Osteoblast (primary cell): ENCODE measurements at regions not wholly inside any gene's neighbourhood (a gene's known extent, or its start where the extent isn't known, plus 50 kb on each side); places are given as distances from the start of the nearest gene placed in this dataset.
A peak's percentile ranks its signal among the peaks of the same experiment; 100 is the strongest.

Experiments used
- DNase-seq: peaks from one replicate; pipeline ENCODE4 v3.0.0; 2011; ENCODE audit warnings: low spot score, mixed read lengths; ENCODE audit not compliant: insufficient read length; ENCODE audit errors: missing footprints
- H2AFZ ChIP-seq: 2 replicates; pipeline ENCODE4 v1.6.0; 2011; ENCODE audit warnings: mild to moderate bottlenecking, low read length
- H3K27ac ChIP-seq: 2 replicates; pipeline ENCODE4 v1.5.1; 2011; ENCODE audit warnings: mild to moderate bottlenecking, low read depth, low read length, moderate library complexity
- H3K27me3 ChIP-seq: 2 replicates; pipeline ENCODE4 v1.6.0; 2012; ENCODE audit warnings: mild to moderate bottlenecking, control low read depth, inconsistent platforms, low read length, moderate library complexity; ENCODE audit not compliant: insufficient read depth
- H3K36me3 ChIP-seq: 2 replicates; pipeline ENCODE4 v1.5.1; 2011; ENCODE audit warnings: mild to moderate bottlenecking, low read length, control low read depth, moderate library complexity; ENCODE audit not compliant: insufficient read depth
- H3K4me1 ChIP-seq: 2 replicates; pipeline ENCODE4 v1.5.1; 2011; ENCODE audit warnings: mild to moderate bottlenecking, low read length, control low read depth, moderate library complexity; ENCODE audit not compliant: insufficient read depth
- H3K4me2 ChIP-seq: 2 replicates; pipeline ENCODE4 v1.6.0; 2011; ENCODE audit warnings: mild to moderate bottlenecking, low read length; ENCODE audit not compliant: insufficient read depth
- H3K4me3 ChIP-seq: fragments of 200-600 bp; sonication (generic); 3 replicates; pipeline ENCODE4 v1.5.1; 2012; ENCODE audit warnings: mild to moderate bottlenecking, low read length, inconsistent platforms; ENCODE audit not compliant: insufficient read depth
- H3K79me2 ChIP-seq: 2 replicates; pipeline ENCODE4 v1.6.0; 2012; ENCODE audit warnings: mild to moderate bottlenecking, low read length, control low read depth, inconsistent platforms; ENCODE audit not compliant: insufficient read depth
- H3K9me3 ChIP-seq: 2 replicates; pipeline ENCODE4 v1.5.1; 2011; ENCODE audit warnings: low read depth, low read length, control low read depth
- H4K20me1 ChIP-seq: 2 replicates; pipeline ENCODE4 v1.6.0; 2012; ENCODE audit warnings: mild to moderate bottlenecking, low read length, control low read depth; ENCODE audit not compliant: insufficient read depth
- CTCF ChIP-seq: IDR thresholded peaks from 2 replicates; pipeline ENCODE4 v1.5.1; 2011; ENCODE audit warnings: mild to moderate bottlenecking, low read depth, low read length, moderate library complexity; ENCODE audit errors: extremely low read depth

GRCh38 chr12:65533177-65533883, 254.8 kb downstream of the MSRB3 start:
- no peaks in the 10 kb centered on the region for H3K9me3 ChIP-seq
- no peak overlapping the region for H2AFZ ChIP-seq
- DNase-seq, result no peak
- no peaks in the 10 kb centered on the region for H4K20me1 ChIP-seq
- H3K79me2 ChIP-seq, result no peaks in the 10 kb centered on the region
- H3K36me3 ChIP-seq, result no peaks in the 10 kb centered on the region
- peak overlapping the region; percentile 76 for H3K4me2 ChIP-seq
- peak overlapping the region; percentile 31 for H3K4me3 ChIP-seq
- TF ChIP-seq CTCF, result no peak
- peaks cover 67% of the 10 kb centered on the region for H3K4me1 ChIP-seq
- peak overlapping the region; percentile 95 for H3K27ac ChIP-seq
- H3K27me3 ChIP-seq, result no peaks in the 10 kb centered on the region

DNA sequence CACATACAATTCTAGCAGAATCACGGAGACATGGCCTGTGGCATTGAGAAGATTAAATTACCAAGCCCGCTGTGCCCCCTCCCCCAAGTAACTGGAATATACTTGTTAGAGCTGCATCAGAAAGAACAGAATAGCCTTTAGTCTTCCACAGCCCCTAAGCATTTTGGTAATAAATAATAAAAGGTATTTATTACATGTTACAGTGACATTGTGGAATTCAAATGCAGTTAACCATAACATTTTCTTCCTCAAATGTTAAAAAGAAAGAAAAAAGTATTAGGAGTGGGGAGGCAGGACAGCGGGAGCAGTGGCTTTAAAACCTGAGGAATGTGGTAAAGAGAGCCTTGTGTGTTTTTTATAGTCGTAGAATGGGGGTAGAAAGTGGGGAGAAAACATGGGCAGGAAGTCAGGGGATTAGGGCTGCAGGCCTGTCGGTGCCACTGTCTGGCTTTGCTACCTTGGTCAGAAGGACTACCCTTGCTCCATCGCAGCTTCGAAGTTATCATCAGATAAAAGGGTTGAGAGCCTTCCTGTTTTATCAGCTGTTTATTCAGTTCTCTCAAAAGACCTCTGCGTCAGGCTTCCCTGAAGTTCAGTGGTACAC, 255.9 kb downstream of the MSRB3 start:
- TF ChIP-seq CTCF, result no peak
- no peak for DNase-seq
- no peaks in the 10 kb centered on the region for H3K36me3 ChIP-seq
- no peak overlapping the region for H3K4me3 ChIP-seq
- H2AFZ ChIP-seq, result no peak overlapping the region
- no peaks in the 10 kb centered on the region for H3K27me3 ChIP-seq
- H3K79me2 ChIP-seq, result no peaks in the 10 kb centered on the region
- no peak overlapping the region for H3K4me2 ChIP-seq
- H3K4me1 ChIP-seq, result peaks cover 67% of the 10 kb centered on the region
- H4K20me1 ChIP-seq, result no peaks in the 10 kb centered on the region
- peak overlapping the region; percentile 95 for H3K27ac ChIP-seq
- H3K9me3 ChIP-seq, result peaks cover 8% of the 10 kb centered on the region

- H3K79me2 ChIP-seq, result no peaks in the 10 kb centered on the region
- DNase-seq, result no peak
- H3K4me2 ChIP-seq, result peak overlapping the region; percentile 38
- peak overlapping the region; percentile 95 for H3K27ac ChIP-seq
- H2AFZ ChIP-seq, result no peak overlapping the region
- TF ChIP-seq CTCF, result no peak
- peaks cover 14% of the 10 kb centered on the region for H3K9me3 ChIP-seq
- H3K27me3 ChIP-seq, result no peaks in the 10 kb centered on the region
- no peak overlapping the region for H3K4me3 ChIP-seq
- H3K36me3 ChIP-seq, result no peaks in the 10 kb centered on the region
- peaks cover 67% of the 10 kb centered on the region for H3K4me1 ChIP-seq
- H4K20me1 ChIP-seq, result no peaks in the 10 kb centered on the region
These were observed 257.5 kb downstream of the MSRB3 start for GRCh38 chr12:65535946-65536345.

- no peak for TF ChIP-seq CTCF
- Histone ChIP-seq H3K9me3 (peaks cover 14% of the 10 kb centered on the region), H3K4me1 (peaks cover 65% of the 10 kb centered on the region), H2AFZ (no peak overlapping the region), H3K79me2 (no peaks in the 10 kb centered on the region), H3K27ac (peak overlapping the region; percentile 95), H3K27me3 (no peaks in the 10 kb centered on the region), H3K4me2 (peak overlapping the region; percentile 38), H3K36me3 (no peaks in the 10 kb centered on the region), H3K4me3 (no peak overlapping the region), H4K20me1 (no peaks in the 10 kb centered on the region)
- no peak for DNase-seq
These were observed 257.9 kb downstream of the MSRB3 start for GRCh38 chr12:65536351-65536750.
